A673 (cell line): ENCODE measurements at regions not wholly inside any gene's neighbourhood (a gene's known extent, or its start where the extent isn't known, plus 50 kb on each side); places are given as distances from the start of the nearest gene placed in this dataset.

ENCODE experiments used
- CTCF ChIP-seq: fragments of 300-800, 200-600 bp; sonication (generic); conservative IDR thresholded peaks from 2 replicates; pipeline ENCODE4 v1.5.1; 2017; ENCODE audit warnings: low read depth, mild to moderate bottlenecking, antibody characterized with exemption, low read length, moderate library complexity, mixed read lengths
- EZH2 ChIP-seq: fragments of 200-600 bp; sonication (generic); IDR thresholded peaks from 2 replicates; pipeline ENCODE4 v1.6.1; 2017; ENCODE audit warnings: borderline replicate concordance, low read depth, mild to moderate bottlenecking, mixed read lengths, antibody characterized with exemption, low read length; ENCODE audit not compliant: poor library complexity, severe bottlenecking

- TF ChIP-seq CTCF (no peak), EZH2 (no peak)
Measured at GRCh38 chr1:221923929-221924598, 182.2 kb upstream of the DUSP10 start.
